Inflammatory macrophage treated with lipopolysaccharide for 4 hours (primary cell): ENCODE measurements at regions not wholly inside any gene's neighbourhood (a gene's known extent, or its start where the extent isn't known, plus 50 kb on each side); places are given as distances from the start of the nearest gene placed in this dataset.
"Not testable (repeated sequence)": the region's sequence is repeated elsewhere in the genome, so short reads cannot be mapped to it uniquely, and the experiment has no call there.

Experiments used
- DNase-seq: peaks from one replicate; pipeline ENCODE4 v3.0.0-alpha.2; 2020

DNA sequence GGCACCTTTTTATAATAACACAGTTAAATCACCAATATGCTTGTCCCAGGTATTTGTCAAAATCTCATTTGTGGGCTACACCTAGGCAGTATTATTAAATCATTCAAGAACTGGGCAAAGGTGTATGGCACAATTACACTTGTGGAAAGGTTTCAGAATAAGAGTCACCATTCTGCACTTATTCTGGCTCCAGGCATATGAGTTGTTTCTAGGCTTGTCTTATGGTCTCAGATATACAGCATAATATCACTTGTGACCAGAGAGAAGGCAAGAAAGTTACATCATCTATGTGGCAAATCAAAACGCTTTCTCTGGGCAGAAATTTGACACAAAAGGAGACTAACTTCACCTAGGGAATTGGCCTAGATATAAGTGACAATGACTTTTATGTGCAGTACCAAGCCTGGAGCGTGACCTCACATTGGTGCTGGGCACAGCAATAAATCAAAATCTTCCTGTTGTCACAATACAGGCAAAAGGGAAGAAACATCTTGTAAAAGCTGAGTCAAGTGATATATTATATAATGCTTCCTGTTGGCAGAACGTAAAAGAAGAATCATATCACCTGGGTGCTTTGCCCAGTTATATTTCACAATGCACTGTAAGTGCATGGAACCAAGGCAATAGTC, 959.9 kb upstream of the AMELY start:
- DNase-seq, result peak; percentile 1

DNA sequence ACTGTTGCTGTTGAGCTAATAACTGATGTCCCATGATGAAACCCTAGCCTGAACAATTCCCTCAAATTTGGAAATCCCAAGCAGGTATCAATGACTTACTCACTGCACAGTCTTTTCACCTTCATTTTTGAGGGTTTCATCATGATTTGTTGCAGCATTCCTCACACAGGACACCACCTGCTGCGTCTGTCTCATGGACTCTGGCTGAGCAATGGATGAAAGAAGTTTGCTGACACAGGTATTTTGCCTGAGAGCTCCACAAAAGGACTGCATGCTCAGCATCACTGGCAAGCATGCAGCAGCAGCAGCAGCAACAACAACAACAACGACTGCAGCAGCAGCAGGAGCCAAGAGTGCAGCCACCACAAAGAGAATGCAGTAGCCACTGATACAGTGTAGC, 955.4 kb upstream of the AMELY start:
- no peak for DNase-seq

DNA sequence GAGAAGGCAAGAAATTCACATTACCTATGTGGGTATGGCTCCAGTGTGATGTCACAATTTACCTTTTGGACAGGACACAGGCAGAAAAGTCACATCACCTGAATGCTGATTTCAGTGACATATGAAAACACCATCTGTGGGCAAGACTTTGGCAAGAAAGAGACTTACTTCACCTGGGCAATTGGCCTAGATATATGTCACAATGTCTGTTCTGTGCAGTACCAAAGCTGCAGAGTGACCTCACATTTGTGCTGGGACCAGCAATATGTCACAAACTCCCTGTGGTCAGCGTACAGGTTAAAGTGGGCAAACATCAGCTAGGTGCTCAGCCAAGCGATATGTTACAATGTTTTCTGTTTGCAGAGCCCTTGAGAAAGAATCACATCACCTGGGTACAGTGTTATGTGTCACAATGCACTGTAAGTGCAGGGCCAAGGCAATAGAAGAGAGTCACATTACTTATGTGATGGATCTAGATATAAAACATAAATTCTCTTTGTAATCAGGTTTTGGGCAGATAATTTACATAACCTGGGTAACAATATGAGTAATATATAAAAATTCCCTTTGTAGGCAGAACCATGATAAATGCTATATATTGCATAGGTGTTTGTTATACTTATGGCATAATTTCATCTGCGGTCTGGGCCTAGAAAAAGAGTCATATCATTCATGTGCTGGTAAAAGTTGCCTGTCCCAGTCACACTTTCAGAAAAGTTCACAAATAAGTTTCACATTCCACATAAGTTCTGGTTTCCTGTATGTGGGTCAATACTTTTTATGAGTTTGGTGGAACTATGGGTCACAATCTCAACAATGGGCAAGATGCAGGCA, 949.4 kb upstream of the AMELY start:
- no peak for DNase-seq

DNA sequence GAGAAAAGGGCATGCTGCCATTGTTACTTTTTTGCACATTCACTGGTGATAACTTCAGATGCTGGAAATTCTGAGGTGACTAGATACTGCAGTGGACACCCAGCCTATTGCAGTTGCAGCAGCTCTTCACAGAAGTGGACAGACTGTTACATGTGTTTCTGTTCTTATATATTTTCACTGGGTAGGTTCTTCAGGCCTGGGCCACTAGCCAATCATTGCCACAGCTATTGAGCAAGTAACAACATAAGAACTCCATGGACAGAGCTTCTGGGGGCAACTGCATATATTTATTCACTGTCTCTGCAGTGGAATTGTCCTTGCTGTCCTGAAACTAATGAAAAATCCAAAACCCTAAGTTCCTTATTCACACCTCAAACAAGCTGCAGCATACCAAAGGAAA, 938.6 kb upstream of the AMELY start:
- no peak for DNase-seq

DNA sequence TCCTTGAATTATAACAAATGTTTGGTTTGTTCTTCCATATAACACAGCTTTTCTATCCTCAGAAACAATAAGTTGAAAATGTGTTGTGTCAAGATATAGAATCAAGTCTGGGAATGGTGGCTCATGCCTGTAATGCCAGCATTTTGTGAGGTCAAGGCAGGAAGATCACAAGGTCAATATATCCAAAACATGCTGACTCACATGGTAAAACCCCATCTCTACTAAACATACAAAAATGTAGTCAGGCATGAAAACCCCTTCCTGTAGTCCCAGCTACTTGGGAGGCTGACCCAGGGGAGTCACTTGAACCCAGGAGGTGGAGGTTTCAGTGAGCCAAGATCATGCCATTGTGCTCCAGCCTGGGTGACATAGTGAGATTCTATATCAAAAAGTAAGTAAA, 934.2 kb upstream of the AMELY start:
- DNase-seq, result no peak

DNA sequence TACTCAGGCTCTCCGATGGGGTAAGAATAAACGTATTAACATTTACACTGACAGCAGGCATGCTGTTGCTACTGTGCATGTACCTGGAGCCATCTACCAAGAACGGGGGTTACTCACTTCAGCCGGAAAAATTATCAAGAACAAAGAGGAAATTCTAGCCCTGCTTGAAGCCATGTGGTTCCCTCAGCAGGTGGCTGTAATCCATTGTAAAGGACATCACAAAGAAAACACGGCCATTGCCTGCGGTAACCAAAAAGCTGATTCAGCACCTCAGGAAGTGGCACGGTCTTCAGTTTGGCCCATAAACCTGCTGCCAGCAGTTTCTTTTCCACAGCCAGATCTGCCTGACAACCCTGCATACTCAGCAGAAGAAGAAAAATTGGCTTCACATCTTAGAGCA, 925.5 kb upstream of the AMELY start:
- no peak for DNase-seq

DNA sequence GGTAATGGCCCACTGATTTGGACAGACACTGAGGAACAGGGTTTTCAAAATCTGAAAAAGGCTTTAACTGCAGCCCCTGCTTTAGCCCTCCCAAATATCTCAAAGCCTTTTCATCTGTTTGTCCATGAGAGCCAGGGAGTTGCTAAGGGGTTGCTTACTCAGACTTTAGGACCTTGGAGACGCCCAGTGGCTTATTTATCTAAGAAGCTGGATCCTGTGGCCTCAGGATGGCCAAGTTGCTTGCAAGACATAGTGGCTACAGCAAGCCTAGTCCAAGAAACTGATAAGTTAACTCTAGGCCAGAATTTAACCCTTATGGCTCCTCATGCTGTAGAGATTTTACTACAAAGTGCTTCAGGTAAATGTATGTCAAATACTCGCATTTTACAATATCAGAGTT, 924.8 kb upstream of the AMELY start:
- no peak for DNase-seq

DNA sequence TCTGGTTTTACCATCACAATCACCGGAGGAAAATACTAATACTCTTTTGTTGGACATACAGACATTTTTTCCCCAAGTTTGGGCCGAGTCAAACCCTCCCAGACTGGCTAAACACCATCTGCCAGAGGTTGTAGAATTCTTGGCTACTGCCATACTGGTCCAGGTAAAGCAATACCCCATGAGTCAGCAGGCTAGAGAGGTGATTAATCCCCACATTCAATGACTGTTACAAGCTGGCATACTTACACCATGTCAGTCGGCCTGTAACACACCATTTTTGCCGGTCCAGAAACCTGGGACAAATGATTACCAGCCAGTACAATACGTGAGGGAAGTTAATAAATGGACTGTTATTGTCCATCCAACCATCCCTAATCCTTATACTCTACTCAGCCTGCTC, 923.9 kb upstream of the AMELY start:
- no peak for DNase-seq

DNA sequence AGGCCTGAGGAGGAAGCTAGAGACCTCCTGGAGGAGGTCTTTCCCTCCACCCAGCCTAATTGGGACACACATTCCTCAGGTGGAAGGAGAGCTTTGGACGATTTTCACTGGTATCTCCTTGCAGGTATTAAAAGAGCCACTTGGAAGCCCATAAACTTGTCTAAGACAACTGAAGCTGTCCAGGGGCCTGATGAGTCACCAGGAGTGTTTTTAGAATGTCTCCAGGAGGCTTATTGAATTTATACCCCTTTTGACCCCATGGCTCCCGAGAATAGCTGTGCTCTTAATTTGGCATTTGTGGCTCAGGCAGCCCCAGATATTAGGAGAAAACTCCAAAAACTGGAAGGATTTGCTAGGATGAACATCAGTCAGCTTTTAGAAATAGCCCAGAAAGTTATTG, 922.7 kb upstream of the AMELY start:
- no peak for DNase-seq

DNA sequence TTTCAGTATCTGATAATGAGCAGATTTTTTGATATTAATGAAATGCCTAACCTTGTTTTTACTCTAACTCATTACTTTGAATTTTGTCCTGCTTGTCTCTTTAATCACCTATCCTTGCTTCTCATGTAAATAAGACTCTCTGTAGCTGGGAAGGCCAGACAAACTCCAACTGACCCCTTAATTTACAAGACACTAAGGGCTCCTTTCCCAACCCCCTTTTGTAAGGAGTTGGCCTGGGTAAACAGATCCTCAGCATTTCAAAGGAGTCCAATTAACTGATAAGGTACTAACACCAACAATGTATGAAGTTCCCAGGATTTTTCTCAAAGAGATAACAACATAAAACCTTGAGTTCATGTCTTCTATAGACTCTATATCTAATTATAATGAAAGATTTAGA, 919.3 kb upstream of the AMELY start:
- DNase-seq, result not testable (repeated sequence)

DNA sequence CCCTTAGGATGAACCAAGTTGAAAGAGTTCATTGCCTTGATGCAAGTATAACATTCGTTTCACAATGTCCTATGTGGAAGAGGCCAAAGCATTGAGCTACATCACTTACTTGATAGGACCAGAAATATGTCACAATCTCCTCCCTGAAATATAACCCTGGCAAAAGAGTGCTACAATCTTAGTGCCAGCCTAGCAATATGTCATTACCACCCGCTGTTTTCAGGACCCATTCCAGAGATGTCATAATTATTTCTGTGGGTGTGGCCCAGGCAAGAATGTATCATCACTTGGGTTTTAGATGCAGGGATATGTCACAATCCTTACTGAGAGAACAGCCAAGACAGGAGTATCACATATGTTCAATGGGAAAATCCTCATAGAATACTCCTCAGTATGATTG, 915.0 kb upstream of the AMELY start:
- DNase-seq, result peak; percentile 62

DNA sequence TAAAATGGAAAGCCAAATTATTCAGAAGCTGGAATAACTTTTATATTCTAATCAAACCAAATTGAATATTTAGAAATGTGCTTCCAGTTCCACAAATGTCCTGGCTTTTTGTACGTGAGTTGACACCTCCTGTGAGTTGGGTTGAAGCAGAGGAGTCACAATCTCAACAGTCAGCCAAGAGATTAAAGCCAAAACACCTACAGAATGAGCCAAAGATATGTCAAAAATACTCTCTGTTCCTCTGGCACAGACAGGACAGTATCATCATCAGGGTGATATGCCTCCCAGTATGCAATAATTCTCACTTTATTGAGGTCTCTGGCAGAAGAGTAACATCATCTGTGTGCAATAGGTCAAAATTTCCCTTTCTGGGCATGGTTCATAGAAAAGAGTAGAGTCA, 914.3 kb upstream of the AMELY start:
- no peak for DNase-seq

DNA sequence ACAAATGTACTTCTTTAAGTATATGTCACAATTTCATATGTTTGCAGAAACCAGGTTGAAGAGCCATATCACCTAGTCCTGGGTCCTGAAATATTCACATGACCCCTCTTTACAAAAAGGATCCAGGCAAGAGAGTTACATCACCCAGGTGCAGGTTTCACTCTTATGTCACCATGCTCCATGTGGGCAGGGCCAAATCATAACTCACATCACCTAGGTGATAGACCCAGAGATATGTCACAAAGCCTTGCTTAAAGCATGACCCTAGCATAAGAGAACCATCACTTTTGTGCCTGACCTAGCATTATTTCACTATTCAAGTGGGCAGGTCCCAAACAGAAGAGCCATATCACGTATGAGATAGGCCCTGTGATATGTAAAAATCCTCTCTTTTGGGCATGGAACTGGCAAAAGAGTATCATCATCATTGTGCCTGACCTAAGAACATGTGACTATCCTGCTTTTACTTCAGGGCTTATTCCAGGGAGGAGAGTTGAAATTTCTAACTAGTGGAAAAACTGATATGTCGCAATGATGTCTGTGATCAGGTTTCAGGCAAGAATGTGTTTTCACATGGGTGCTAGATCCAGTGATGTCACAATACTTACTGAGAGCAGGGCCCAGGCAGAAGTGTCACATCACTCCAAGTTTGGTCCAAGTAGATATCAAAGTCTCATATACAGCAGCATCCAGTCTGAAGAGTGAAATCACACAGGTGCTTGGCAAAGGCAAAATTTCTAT, 909.9 kb upstream of the AMELY start:
- DNase-seq, result peak; percentile 52

DNA sequence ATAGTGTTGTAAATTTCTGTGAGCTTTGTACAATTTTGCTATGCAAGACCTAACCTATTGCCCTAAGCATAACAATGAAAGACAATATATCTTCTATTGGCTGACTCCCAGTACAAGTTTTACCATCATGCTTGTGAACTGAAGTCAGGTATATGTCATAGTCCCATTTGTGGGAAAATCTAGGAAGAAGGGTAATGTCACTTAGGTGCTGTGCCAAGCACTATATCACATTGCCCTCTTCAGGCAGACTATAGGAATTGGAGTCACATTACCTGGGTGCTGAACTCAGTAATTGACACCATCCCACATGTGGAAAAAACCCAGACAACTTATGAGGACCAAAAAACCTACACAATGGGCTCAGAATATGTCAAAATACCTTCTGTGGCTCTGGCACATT, 907.4 kb upstream of the AMELY start:
- DNase-seq, result no peak

DNA sequence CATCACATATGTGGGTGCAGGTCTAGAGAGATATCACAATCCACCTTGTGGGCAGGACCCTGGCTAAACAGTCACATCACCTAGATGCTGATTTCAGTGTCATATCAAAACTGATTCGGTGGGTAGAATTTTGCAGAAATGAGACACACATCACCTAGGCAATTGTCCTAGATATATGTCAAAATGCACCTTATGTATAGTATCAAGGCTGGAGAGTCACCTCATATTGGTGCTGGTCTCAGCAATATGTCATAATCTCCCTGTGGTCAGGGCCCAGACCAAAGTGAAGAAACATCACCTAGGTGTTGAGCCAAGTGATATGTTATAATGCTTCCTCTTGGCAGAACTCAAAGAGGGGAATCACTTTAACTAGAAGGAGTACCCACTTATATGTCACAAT, 905.0 kb upstream of the AMELY start:
- no peak for DNase-seq

DNA sequence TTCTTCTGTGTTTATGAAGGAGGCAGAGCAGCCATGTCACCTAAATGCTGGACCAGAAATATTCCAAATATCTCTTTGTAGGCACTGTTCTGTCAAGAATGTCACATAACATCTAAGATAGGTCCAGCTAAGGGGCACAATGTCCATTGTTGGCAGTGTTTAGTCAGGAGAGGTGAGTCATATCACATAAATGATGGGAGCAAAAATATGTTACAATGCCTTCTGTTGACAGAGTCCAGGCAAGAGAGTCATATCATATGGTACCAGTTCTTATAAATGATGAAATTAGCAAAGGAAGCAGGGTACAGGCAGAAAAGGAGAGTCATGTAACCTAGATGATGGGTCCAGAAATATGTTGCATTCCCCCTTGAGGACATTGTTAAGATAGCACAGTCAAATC, 904.4 kb upstream of the AMELY start:
- no peak for DNase-seq

DNA sequence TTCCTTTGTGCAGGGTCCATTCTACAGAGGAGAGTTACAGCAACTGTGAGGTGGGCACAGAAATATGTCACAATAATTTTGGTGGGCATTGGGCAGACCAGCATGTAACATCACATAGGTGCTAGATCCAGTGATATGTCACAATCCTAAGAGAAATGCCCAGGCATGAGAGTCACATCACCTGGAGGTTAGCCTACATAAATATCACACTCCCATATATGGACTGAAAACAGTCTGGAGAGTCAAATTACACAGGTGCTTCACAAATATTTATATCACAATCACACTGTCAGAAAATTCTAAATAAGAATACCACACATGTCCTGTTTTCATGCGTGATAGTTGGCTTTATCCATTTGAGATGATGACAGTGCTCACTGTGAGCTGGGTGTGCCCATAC, 903.7 kb upstream of the AMELY start:
- DNase-seq, result no peak

DNA sequence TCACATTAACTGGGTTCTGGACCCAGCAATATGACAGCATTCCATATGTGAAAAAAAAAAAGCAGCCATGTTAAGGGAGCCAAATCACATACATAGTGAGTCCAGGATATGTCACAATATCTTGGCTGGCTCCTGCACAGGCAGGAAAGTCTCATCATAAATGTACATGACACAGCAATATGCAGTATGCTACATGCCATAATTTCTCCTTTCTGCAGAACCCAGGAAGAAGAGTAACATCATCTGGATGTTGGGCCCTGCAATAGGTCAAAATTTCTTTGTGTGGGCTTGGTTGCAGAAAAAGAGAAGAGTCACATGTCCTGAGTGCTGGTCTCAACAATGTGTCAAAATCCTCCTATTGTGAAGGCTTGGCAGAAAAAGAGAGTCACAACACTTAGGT, 902.8 kb upstream of the AMELY start:
- peak; percentile 82 for DNase-seq

DNA sequence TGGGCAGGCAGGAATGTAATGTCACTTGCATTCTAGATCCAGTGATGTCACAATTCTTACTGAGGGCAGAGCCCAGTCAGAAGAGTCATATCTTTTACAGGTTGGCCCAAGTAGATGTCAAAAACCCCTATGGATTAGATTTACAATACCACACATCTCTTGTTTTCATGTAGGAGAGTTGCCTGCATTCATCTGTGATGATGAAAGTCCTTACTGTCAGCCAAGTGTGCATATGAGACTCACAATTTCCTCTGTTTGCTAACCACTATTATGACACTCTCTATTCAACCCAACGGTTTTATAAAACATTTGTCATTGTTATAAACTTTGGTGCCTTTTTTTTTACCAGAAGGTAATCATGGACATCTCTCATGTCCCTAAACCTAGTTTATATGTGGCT, 898.8 kb upstream of the AMELY start:
- peak; percentile 60 for DNase-seq

DNA sequence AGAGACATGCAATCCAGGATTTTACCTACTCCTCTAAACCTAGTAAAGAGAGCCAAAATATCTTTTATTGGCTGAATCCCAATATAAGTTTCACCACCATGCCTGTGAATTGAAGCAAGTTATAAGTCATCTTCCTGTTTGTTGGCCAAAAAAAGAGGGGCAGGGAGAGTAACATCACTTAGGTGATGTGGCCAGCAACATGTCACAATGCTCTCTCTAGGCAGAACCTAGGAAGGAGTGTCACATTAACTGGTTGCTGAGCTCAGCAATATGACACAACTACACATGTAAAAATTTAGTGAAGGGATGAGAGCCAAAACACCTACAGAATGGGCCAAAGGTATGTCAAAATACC, 895.9 kb upstream of the AMELY start:
- peak; percentile 34 for DNase-seq

DNA sequence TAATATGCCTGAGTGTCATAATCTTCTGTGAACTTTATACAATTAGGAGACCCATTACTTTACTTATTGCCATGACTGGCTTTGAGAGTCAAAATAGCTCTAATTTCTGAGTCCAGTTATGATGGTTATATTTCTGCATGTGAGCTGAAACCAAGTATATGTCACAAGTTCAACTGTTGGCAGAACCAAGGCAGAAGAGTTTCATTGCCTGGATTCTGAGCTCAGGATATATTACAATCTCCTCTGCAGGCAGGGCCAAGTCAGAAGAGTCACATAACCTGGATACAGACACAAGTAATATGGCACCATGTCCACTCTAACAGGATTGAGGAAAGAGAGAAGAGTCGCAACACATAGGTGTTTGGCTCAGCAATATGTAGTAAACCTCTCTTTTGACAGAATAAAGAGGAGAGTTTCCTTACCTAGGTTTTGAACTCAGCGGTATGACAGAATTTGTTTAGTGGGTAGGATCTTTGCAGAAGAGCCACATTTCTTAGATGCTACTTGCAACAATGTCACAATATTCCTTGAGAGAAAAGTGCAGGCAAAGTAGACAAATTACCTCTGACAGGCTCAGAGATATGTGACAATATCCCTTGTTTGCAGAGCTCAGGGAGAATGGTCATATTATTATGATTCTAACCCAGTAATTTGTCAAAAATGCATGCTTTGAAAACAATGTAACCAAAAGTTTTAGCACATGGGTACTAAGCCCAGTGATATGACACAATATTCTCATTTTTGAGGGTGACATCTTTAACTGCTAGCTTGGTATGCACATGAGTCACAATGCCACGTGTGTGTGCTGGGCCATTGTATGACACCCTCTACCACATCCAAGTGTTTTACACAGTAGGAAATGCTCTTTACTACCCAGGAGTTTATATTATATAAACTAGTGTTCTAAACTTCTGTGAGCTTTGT, 895.3 kb upstream of the AMELY start:
- DNase-seq, result peak; percentile 28

DNA sequence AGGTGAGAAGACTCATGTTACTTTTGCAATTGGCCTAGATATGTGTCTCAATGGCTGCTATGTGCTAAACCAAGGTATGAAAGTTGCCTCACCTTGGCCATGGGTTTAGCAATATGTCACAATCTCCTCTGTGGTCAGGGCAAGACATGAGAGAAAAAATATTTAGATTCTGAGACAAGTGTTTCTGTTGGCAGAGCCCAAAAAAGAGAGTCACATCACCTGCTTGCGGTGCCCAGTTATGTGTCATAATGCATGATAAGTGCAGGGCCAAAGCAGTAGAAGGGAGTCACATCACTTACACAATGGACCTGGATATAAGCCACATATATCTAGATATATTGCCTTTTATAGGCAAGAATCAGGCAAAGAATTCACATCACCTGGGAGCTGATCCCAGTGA, 894.1 kb upstream of the AMELY start:
- DNase-seq, result no peak

DNA sequence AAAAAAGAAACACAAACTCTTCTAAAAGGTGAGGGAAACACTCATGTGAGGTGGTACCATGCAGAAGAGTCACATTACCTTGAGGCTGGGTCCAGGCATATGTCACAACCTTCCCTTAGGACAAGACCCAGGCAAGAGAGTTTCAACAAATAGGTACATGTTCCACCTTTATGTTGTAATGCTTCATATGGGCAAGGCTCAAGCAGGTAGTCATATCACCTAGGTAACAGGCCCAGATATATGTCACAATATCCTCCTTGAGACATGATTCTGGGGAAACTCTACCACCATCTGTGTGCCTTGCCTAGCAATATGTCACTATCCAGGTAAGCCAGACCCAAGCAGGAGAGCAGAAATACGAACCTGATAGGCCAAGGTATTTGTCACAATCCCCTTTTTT, 892.2 kb upstream of the AMELY start:
- no peak for DNase-seq
